ENCODE measurements at regions not wholly inside any gene's neighbourhood (a gene's known extent, or its start where the extent isn't known, plus 50 kb on each side); places are given as distances from the start of the nearest gene placed in this dataset.

DNA sequence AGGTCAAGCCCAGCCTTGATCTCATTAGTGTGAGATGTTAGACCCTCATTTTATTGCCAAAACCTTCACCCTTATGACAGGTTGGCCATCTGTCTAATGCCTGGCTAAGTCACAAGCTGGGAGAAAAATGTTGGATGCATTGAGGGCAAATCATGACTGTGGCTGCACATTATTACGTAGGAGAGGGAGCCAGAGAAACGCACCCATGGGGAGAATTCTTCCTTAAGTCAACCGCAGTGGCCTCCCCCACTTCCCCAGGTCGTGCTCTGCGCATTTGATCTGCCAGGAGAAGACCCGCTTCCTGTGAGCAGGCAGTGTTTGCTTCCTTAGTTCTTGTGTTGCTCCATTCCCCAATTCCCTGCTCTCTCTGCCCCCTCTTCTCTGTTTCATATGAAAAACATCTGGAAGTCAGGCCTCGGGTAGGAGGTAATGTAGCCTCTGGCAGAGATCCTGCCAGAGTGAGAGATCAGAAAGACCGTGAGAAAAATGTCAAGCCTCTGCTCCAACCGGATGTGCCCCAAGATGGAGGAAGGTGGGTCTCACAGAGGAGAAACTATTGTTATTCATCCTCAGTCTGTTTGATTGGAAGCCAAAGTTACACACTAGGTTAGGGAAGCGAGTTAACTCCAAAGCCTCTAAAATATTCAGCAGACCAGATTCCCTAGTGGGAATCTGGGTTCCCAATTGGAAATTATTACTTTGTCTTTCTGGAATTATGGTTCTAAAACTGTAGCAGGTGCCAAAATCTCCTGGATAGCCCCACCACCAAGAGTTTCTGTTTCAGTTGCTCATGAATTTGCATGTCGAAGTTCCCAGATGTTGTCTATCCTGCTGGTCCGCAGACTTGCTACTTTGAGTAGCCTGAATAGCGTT lies 144.3 kb upstream of the PELI1 start:
- peaks cover 3% of the 10 kb centered on the region for H3K27me3 ChIP-seq (ENCODE audit: control insufficient read depth, extremely low read depth, insufficient read depth, low read length)
- TF ChIP-seq EZH2 (IDR thresholded peaks at IDR 0.05; ENCODE audit: low read length): no peak
- TF ChIP-seq, protein P1, sequence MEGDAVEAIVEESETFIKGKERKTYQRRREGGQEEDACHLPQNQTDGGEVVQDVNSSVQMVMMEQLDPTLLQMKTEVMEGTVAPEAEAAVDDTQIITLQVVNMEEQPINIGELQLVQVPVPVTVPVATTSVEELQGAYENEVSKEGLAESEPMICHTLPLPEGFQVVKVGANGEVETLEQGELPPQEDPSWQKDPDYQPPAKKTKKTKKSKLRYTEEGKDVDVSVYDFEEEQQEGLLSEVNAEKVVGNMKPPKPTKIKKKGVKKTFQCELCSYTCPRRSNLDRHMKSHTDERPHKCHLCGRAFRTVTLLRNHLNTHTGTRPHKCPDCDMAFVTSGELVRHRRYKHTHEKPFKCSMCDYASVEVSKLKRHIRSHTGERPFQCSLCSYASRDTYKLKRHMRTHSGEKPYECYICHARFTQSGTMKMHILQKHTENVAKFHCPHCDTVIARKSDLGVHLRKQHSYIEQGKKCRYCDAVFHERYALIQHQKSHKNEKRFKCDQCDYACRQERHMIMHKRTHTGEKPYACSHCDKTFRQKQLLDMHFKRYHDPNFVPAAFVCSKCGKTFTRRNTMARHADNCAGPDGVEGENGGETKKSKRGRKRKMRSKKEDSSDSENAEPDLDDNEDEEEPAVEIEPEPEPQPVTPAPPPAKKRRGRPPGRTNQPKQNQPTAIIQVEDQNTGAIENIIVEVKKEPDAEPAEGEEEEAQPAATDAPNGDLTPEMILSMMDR (optimal IDR thresholded peaks at IDR 0.05 in 1 of 3, IDR thresholded peaks at IDR 0.05 in 1 of 3, conservative IDR thresholded peaks at IDR 0.05 in 1 of 3; ENCODE audit: extremely low read depth in 1 of 3, insufficient read depth in 2 of 3, low read length in 3 of 3): no peak
- H3K9me1 ChIP-seq (ENCODE audit: control insufficient read depth, extremely low read depth, insufficient read depth, low read length): no peaks in the 10 kb centered on the region
- no peak overlapping the region for H2AFZ ChIP-seq (ENCODE audit: control insufficient read depth, low read length)
- no peak overlapping the region for H3K4me2 ChIP-seq (ENCODE audit: control insufficient read depth, extremely low read depth, insufficient read depth, low read depth, low read length)
- H4K20me1 ChIP-seq (ENCODE audit: control insufficient read depth, extremely low read depth, insufficient read depth, low read length): no peaks in the 10 kb centered on the region
- dilution Hi-C loops (cut with MboI; ENCODE audit: extremely low pct_ligation_motif_present, low sequenced_read_pairs): no loop called here
- no peak overlapping the region for H3K4me3 ChIP-seq (ENCODE audit: control insufficient read depth in 2 of 3, extremely low read depth in 1 of 3, insufficient read depth in 2 of 3, low read depth in 1 of 3, low read length in 3 of 3)
- no peak overlapping the region for H3K9ac ChIP-seq (ENCODE audit: control insufficient read depth, extremely low read depth, insufficient read depth, low read length)
- FAIRE-seq (no peak), DNase-seq (ENCODE audit: low read depth, low spot score) (no peak)
- H3K27ac ChIP-seq (ENCODE audit: control insufficient read depth, insufficient read depth, low read length): no peak overlapping the region
- no peaks in the 10 kb centered on the region for H3K9me3 ChIP-seq (ENCODE audit: control insufficient read depth, low read depth, low read length)
- H3K79me2 ChIP-seq (ENCODE audit: control insufficient read depth, insufficient read depth, low read length): no peaks in the 10 kb centered on the region
- H3K4me1 ChIP-seq (ENCODE audit: control insufficient read depth, extremely low read depth, insufficient read depth, low read length): no peaks in the 10 kb centered on the region
- H3K36me3 ChIP-seq (ENCODE audit: control insufficient read depth in 2 of 2, extremely low read depth in 1 of 2, insufficient read depth in 2 of 2, low read length in 2 of 2): no peaks in the 10 kb centered on the region

DNA sequence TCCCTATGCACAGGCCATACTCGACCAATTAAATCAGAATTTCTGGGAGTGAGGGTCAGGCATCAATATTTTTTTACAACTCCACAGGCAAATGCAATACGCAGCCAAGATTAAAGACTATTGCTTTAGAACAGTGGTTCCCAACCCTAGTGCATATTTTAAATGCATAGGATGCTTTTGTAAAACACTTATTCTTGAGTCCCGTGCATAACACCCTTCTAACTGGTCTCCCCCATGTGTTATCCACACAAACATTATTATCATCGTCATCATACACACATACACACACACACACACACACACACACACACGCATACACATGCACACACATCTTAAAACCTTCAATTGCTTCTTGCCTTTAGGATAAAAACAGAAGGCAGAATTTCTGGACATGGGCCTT lies 145.0 kb upstream of the PELI1 start:
- H3K4me3 ChIP-seq (ENCODE audit: control insufficient read depth in 2 of 3, extremely low read depth in 1 of 3, insufficient read depth in 2 of 3, low read depth in 1 of 3, low read length in 3 of 3): no peak overlapping the region
- H3K36me3 ChIP-seq (ENCODE audit: control insufficient read depth in 2 of 2, extremely low read depth in 1 of 2, insufficient read depth in 2 of 2, low read length in 2 of 2): no peaks in the 10 kb centered on the region
- no peak for FAIRE-seq
- H2AFZ ChIP-seq (ENCODE audit: control insufficient read depth, low read length): no peak overlapping the region
- H3K9ac ChIP-seq (ENCODE audit: control insufficient read depth, extremely low read depth, insufficient read depth, low read length): no peak overlapping the region
- H3K9me3 ChIP-seq (ENCODE audit: control insufficient read depth, low read depth, low read length): no peaks in the 10 kb centered on the region
- no peak overlapping the region for H3K27ac ChIP-seq (ENCODE audit: control insufficient read depth, insufficient read depth, low read length)
- dilution Hi-C loops (cut with MboI; ENCODE audit: extremely low pct_ligation_motif_present, low sequenced_read_pairs): no loop called here
- no peaks in the 10 kb centered on the region for H3K9me1 ChIP-seq (ENCODE audit: control insufficient read depth, extremely low read depth, insufficient read depth, low read length)
- no peaks in the 10 kb centered on the region for H4K20me1 ChIP-seq (ENCODE audit: control insufficient read depth, extremely low read depth, insufficient read depth, low read length)
- peaks cover 3% of the 10 kb centered on the region for H3K27me3 ChIP-seq (ENCODE audit: control insufficient read depth, extremely low read depth, insufficient read depth, low read length)
- H3K4me1 ChIP-seq (ENCODE audit: control insufficient read depth, extremely low read depth, insufficient read depth, low read length): no peaks in the 10 kb centered on the region
- no peak for DNase-seq (ENCODE audit: low read depth, low spot score)
- no peaks in the 10 kb centered on the region for H3K79me2 ChIP-seq (ENCODE audit: control insufficient read depth, insufficient read depth, low read length)
- no peak overlapping the region for H3K4me2 ChIP-seq (ENCODE audit: control insufficient read depth, extremely low read depth, insufficient read depth, low read depth, low read length)
- no peak for TF ChIP-seq EZH2 (IDR thresholded peaks at IDR 0.05; ENCODE audit: low read length)
- TF ChIP-seq, protein P1 (optimal IDR thresholded peaks at IDR 0.05 in 1 of 3, IDR thresholded peaks at IDR 0.05 in 1 of 3, conservative IDR thresholded peaks at IDR 0.05 in 1 of 3; ENCODE audit: extremely low read depth in 1 of 3, insufficient read depth in 2 of 3, low read length in 3 of 3): no peak
